Ovary (tissue), 3 donors: ENCODE measurements at regions not wholly inside any gene's neighbourhood (a gene's known extent, or its start where the extent isn't known, plus 50 kb on each side); places are given as distances from the start of the nearest gene placed in this dataset.

ENCODE experiments used
- CTCF ChIP-seq, 3 donors: fragments of 450-650 bp in 2 of 3; fragments of 200-600 bp in 1 of 3; IDR thresholded peaks; one replicate each; pipeline versions ENCODE4 v1.5.1 to v1.8.0; 2016 to 2022; ENCODE audit warnings: antibody characterized with exemption in 3 of 3, mild to moderate bottlenecking in 1 of 3
- EP300 ChIP-seq: sonication (generic); formaldehyde crosslinking; IDR thresholded peaks from one replicate; pipeline ENCODE4 v1.6.1; 2017; ENCODE audit warnings: antibody characterized with exemption
- donor health status: DM: no; HTN: no; CAD: no.

DNA sequence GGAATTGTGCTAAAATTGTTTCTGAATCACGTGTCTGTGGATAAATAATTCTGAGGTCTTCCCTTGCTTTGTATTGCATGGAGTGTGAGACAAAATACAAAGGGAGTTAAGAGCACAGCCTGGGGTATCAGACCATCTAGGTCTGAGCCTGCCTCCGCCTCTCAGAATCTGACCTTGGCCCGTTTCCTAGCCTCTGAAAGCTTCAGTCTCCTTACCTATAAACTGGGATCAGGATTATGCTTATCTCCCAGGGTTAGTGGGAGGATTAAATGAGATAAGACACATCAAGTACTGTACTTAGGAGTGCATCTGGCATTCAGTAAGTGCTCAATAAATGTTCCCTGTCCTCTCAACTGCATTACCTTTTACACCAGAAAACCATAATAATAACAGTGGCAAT lies 140.6 kb upstream of the TENM3 start:
- TF ChIP-seq EP300, result no peak
- TF ChIP-seq CTCF (IDR thresholded peaks at IDR 0.05), result no peak
